ENCODE measurements at regions not wholly inside any gene's neighbourhood (a gene's known extent, or its start where the extent isn't known, plus 50 kb on each side); places are given as distances from the start of the nearest gene placed in this dataset.
"Not testable (repeated sequence)": the region's sequence is repeated elsewhere in the genome, so short reads cannot be mapped to it uniquely, and the experiment has no call there.

GRCh38 chr20:12086359-12086758 is 168.7 kb downstream of the BTBD3 start:
- CTCF ChIA-PET: interaction anchor here (0.8 to 1.1 kb wide), 2 partner anchors 8 to 9 kb away, joined by 3 read pairs; no protein-coding TSS in a partner anchor
- POLR2A ChIA-PET: no interaction called here
- DNase-seq (ENCODE audit: extremely low spot score): no peak
- no peak for TF ChIP-seq CTCF (IDR thresholded peaks at IDR 0.05; ENCODE audit: control extremely low read depth, extremely low read depth, low read depth, missing control alignments)

GRCh38 chr20:12090920-12091319 is 173.2 kb downstream of the BTBD3 start:
- no peak for TF ChIP-seq CTCF (IDR thresholded peaks at IDR 0.05; ENCODE audit: control extremely low read depth, extremely low read depth, low read depth, missing control alignments)
- ChIA-PET CTCF (no interaction called here), POLR2A (no interaction called here)
- no peak for DNase-seq (ENCODE audit: extremely low spot score)

- DNase-seq (ENCODE audit: extremely low spot score): no peak
- no peak for TF ChIP-seq CTCF (IDR thresholded peaks at IDR 0.05; ENCODE audit: control extremely low read depth, extremely low read depth, low read depth, missing control alignments)
- POLR2A ChIA-PET: no interaction called here
- CTCF ChIA-PET: interaction anchor here (0.7 to 1.8 kb wide), 3 partner anchors 8 to 18 kb away, joined by 4 to 5 read pairs (median 4); no protein-coding TSS in a partner anchor
Measured at GRCh38 chr20:12093057-12093796, 175.5 kb downstream of the BTBD3 start.

GRCh38 chr20:12093797-12094190 is 176.1 kb downstream of the BTBD3 start:
- CTCF ChIA-PET: interaction anchor here (1.2 kb wide), 1 partner anchor 8 kb away, joined by 3 read pairs; no protein-coding TSS in a partner anchor
- POLR2A ChIA-PET; DNase-seq (ENCODE audit: extremely low spot score): not testable (repeated sequence)

GRCh38 chr20:12095180-12095920 is 177.7 kb downstream of the BTBD3 start:
- no peak for DNase-seq (ENCODE audit: extremely low spot score)
- ChIA-PET POLR2A (no interaction called here), CTCF (interaction anchor here (0.7 kb wide), 1 partner anchor 16 kb away, joined by 3 read pairs; no protein-coding TSS in a partner anchor)
- no peak for TF ChIP-seq CTCF (IDR thresholded peaks at IDR 0.05; ENCODE audit: control extremely low read depth, extremely low read depth, low read depth, missing control alignments)

- ChIA-PET POLR2A (no interaction called here), CTCF (interaction anchor here (0.9 to 1.4 kb wide), 2 partner anchors 11 to 60 kb away, joined by 3 read pairs; no protein-coding TSS in a partner anchor)
- no peak for DNase-seq (ENCODE audit: extremely low spot score)
- no peak for TF ChIP-seq CTCF (IDR thresholded peaks at IDR 0.05; ENCODE audit: control extremely low read depth, extremely low read depth, low read depth, missing control alignments)
Measured at GRCh38 chr20:12098421-12098820, 180.7 kb downstream of the BTBD3 start.

- no peak for TF ChIP-seq CTCF (IDR thresholded peaks at IDR 0.05; ENCODE audit: control extremely low read depth, extremely low read depth, low read depth, missing control alignments)
- ChIA-PET CTCF (no interaction called here), POLR2A (no interaction called here)
- DNase-seq (ENCODE audit: extremely low spot score): no peak
Measured at GRCh38 chr20:12108846-12109245, 191.2 kb downstream of the BTBD3 start.

Measured in GM10248 (cell line).